ENCODE measurements at regions not wholly inside any gene's neighbourhood (a gene's known extent, or its start where the extent isn't known, plus 50 kb on each side); places are given as distances from the start of the nearest gene placed in this dataset.

DNA sequence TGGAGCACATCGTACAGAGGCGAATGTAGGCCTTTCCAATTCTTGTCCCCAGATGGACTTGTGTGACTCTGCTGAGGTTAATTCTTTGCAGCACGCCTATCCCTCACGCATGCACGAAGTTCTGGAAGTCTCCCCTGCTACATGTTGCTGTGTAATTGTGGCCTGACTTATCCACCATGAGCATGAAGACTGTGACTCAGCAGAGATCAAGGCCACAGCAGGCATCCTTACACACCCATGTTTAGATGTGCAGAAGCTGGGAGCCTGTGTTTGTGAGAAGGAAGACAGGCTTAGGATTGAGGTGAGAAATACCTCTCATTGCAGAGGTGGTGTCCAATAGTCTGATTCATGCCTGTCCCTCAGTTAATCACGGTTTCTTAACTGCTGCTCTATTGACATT, 135.6 kb downstream of the ICE1 start:
- no peak for DNase-seq (ENCODE audit: low spot score)
- H3K9me3 Mint-ChIP-seq: no peaks in the 10 kb centered on the region
- no peak overlapping the region for H3K27ac Mint-ChIP-seq
- no peaks in the 10 kb centered on the region for H3K4me1 Mint-ChIP-seq (ENCODE audit: low read depth)
- peaks cover 7% of the 10 kb centered on the region for H3K27me3 Mint-ChIP-seq (ENCODE audit: insufficient read depth)
- no peaks in the 10 kb centered on the region for H3K36me3 Mint-ChIP-seq (ENCODE audit: low read depth)
- no peak overlapping the region for H3K4me3 Mint-ChIP-seq
- intact Hi-C loops (cut with micrococcal nuclease): no loop called here

GRCh38 chr5:5551499-5551898, 129.0 kb downstream of the ICE1 start:
- H3K36me3 Mint-ChIP-seq (ENCODE audit: low read depth): no peaks in the 10 kb centered on the region
- H3K27ac Mint-ChIP-seq: no peak overlapping the region
- H3K27me3 Mint-ChIP-seq (ENCODE audit: insufficient read depth): peaks cover 5% of the 10 kb centered on the region
- H3K9me3 Mint-ChIP-seq: no peaks in the 10 kb centered on the region
- H3K4me3 Mint-ChIP-seq: no peak overlapping the region
- intact Hi-C loops (cut with micrococcal nuclease): no loop called here
- no peak for DNase-seq (ENCODE audit: low spot score)
- no peaks in the 10 kb centered on the region for H3K4me1 Mint-ChIP-seq (ENCODE audit: low read depth)

- no peaks in the 10 kb centered on the region for H3K9me3 Mint-ChIP-seq
- H3K4me1 Mint-ChIP-seq (ENCODE audit: low read depth): no peaks in the 10 kb centered on the region
- H3K27ac Mint-ChIP-seq: no peak overlapping the region
- DNase-seq (ENCODE audit: low spot score): no peak
- H3K27me3 Mint-ChIP-seq (ENCODE audit: insufficient read depth): peaks cover under 1% of the 10 kb centered on the region
- intact Hi-C loops (cut with micrococcal nuclease): no loop called here
- H3K4me3 Mint-ChIP-seq: no peak overlapping the region
- no peaks in the 10 kb centered on the region for H3K36me3 Mint-ChIP-seq (ENCODE audit: low read depth)
Measured at GRCh38 chr5:5546408-5546807, 123.9 kb downstream of the ICE1 start.

- no peak overlapping the region for H3K4me3 Mint-ChIP-seq
- no peaks in the 10 kb centered on the region for H3K4me1 Mint-ChIP-seq (ENCODE audit: low read depth)
Measured at GRCh38 chr5:5544094-5544663, 121.7 kb downstream of the ICE1 start.

GRCh38 chr5:5542654-5543053, 120.2 kb downstream of the ICE1 start:
- Mint-ChIP-seq H3K4me3 (no peak overlapping the region), H3K9me3 (no peaks in the 10 kb centered on the region), H3K4me1 (ENCODE audit: low read depth) (no peaks in the 10 kb centered on the region), H3K27ac (no peak overlapping the region), H3K27me3 (ENCODE audit: insufficient read depth) (no peaks in the 10 kb centered on the region), H3K36me3 (ENCODE audit: low read depth) (no peaks in the 10 kb centered on the region)
- intact Hi-C loops (cut with micrococcal nuclease): no loop called here
- no peak for DNase-seq (ENCODE audit: low spot score)

More at GRCh38 chr5:5544094-5544663, 121.7 kb downstream of the ICE1 start:
- H3K36me3 Mint-ChIP-seq (ENCODE audit: low read depth): no peaks in the 10 kb centered on the region
- intact Hi-C loops (cut with micrococcal nuclease): no loop called here
- no peak for DNase-seq (ENCODE audit: low spot score)
- H3K27me3 Mint-ChIP-seq (ENCODE audit: insufficient read depth): no peaks in the 10 kb centered on the region
- H3K9me3 Mint-ChIP-seq: no peaks in the 10 kb centered on the region
- no peak overlapping the region for H3K27ac Mint-ChIP-seq

DNA sequence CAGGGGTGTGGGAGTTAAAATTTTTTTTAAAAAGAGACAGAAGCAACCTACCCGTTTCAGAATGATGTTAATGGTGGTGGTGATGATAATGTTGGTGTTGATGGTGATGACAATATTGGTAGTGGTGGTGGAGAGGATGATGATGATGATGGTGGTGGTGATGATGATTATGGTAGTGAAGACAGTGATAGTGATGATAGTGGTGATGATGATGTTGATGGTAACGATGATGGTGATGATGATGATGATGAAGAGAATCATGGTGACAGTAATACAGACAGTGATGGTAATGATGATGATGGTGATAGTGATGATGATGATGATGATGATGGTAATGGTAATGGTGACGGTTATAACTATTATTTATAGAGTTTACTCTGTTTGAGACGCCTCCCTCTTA, 117.6 kb downstream of the ICE1 start:
- DNase-seq (ENCODE audit: low spot score): no peak
- Mint-ChIP-seq H3K4me1 (ENCODE audit: low read depth) (no peaks in the 10 kb centered on the region), H3K9me3 (no peaks in the 10 kb centered on the region), H3K4me3 (no peak overlapping the region), H3K27ac (no peak overlapping the region), H3K36me3 (ENCODE audit: low read depth) (no peaks in the 10 kb centered on the region), H3K27me3 (ENCODE audit: insufficient read depth) (no peaks in the 10 kb centered on the region)
- intact Hi-C loops (cut with micrococcal nuclease): no loop called here

All from activated T-helper 1 cell treated with anti-CD3 and anti-CD28 coated beads, Interleukin-12 subunit alpha, Interleukin-12 subunit beta, Interleukin-2, Interleukin-4 antibody, amounts not matched to agents 30 ng/mL and 10 ng/mL and 1 ng/mL, durations not matched to agents 14 hours and 24 hours and 36 hours (primary cell).